Astrocyte (in vitro differentiated cells and primary cell): ENCODE measurements at regions not wholly inside any gene's neighbourhood (a gene's known extent, or its start where the extent isn't known, plus 50 kb on each side); places are given as distances from the start of the nearest gene placed in this dataset.

Source experiments
- CTCF ChIP-seq: IDR thresholded peaks from 2 replicates; pipeline ENCODE4 v1.5.1; 2011; ENCODE audit warnings: low read depth, mild to moderate bottlenecking, inconsistent platforms, low read length, moderate library complexity; ENCODE audit not compliant: insufficient read depth
- EZH2 ChIP-seq: IDR thresholded peaks from 2 replicates; pipeline ENCODE4 v1.6.1; 2012; ENCODE audit warnings: mild to moderate bottlenecking, low read length, inconsistent platforms; ENCODE audit not compliant: insufficient read depth

GRCh38 chr17:77637818-77638575, 320.5 kb upstream of the TNRC6C start:
- no peak for TF ChIP-seq CTCF
- TF ChIP-seq EZH2: no peak
